NT2/D1 (cell line): ENCODE measurements at regions not wholly inside any gene's neighbourhood (a gene's known extent, or its start where the extent isn't known, plus 50 kb on each side); places are given as distances from the start of the nearest gene placed in this dataset.

ENCODE experiments used
- SUZ12 ChIP-seq: IDR thresholded peaks from 2 replicates; pipeline ENCODE4 v1.6.1; 2011; ENCODE audit not compliant: insufficient read length, insufficient read depth; ENCODE audit errors: extremely low read depth
- YY1 ChIP-seq: IDR thresholded peaks from 2 replicates; pipeline ENCODE4 v1.6.1; 2011; ENCODE audit not compliant: insufficient read length, insufficient read depth
- ZNF274 ChIP-seq: IDR thresholded peaks from 2 replicates; pipeline ENCODE4 v1.6.1; 2011; ENCODE audit warnings: mild to moderate bottlenecking, low read depth, low read length

- TF ChIP-seq YY1 (no peak), SUZ12 (no peak), ZNF274 (no peak)
Observed at GRCh38 chr1:147413110-147413605, 128.1 kb upstream of the BCL9 start.
